Dedifferentiated amniotic fluid mesenchymal stem cell (primary cell): ENCODE measurements at regions not wholly inside any gene's neighbourhood (a gene's known extent, or its start where the extent isn't known, plus 50 kb on each side); places are given as distances from the start of the nearest gene placed in this dataset.

Source experiments
- DNase-seq: peaks from one replicate; pipeline ENCODE4 v3.0.0-alpha.2; 2016; ENCODE audit errors: extremely low spot score

DNA sequence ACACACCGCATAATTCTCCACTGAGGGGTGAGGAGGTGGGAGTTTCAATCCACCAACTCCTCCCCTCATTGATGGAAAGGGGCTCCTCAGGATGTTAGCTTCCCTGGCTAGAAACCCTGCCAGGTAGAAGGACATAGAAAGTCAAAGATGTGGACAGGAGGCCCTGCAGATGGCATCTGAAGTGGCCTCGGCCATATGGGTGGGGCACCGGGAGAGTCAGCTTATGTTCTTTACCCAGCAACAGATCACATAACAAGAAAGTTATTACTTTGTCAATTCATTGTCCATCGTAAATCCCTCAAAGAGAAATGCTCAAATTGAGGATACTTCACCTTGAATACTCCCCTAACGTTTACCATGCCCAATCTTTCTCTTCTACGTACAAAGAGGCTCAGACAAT is 97.3 kb upstream of the ARHGEF3 start:
- no peak for DNase-seq

- DNase-seq, result no peak
Observed at GRCh38 chr3:56896357-56896756, 94.6 kb upstream of the ARHGEF3 start.

DNA sequence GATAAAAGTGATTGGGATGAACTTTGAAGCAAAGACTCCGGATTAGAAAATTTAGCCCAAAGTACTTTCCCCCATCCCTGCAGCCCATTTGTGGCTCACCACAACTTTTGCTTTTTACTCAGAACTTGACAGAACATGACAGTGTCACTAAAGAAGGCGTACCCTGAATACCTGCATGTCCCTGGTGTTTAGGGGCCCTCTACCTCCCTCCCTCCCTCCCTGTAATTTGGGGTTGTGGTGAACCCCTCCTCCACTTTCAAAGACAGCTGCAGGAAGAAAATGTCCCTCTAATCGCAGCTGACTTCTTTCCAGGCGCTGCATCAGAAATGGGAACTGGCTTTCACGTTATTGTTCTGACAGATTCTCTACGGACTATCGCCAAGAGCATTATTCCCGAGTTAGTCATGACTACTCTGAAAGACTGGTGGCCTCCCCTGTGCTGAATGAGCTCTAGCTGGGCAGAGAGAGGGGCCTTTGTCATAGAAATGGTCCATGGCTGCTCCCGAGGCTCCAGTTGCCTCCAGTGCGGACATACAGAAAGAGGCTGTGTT is 93.2 kb upstream of the ARHGEF3 start:
- DNase-seq, result no peak

- DNase-seq, result no peak
Observed at GRCh38 chr3:56890448-56891091, 88.8 kb upstream of the ARHGEF3 start.

- DNase-seq, result no peak
Observed at GRCh38 chr3:56889131-56889530, 87.4 kb upstream of the ARHGEF3 start.

GRCh38 chr3:56887402-56888025 is 85.8 kb upstream of the ARHGEF3 start:
- DNase-seq, result no peak

GRCh38 chr3:56886314-56886713 is 84.6 kb upstream of the ARHGEF3 start:
- no peak for DNase-seq

GRCh38 chr3:56885879-56886278 is 84.1 kb upstream of the ARHGEF3 start:
- DNase-seq, result no peak

DNA sequence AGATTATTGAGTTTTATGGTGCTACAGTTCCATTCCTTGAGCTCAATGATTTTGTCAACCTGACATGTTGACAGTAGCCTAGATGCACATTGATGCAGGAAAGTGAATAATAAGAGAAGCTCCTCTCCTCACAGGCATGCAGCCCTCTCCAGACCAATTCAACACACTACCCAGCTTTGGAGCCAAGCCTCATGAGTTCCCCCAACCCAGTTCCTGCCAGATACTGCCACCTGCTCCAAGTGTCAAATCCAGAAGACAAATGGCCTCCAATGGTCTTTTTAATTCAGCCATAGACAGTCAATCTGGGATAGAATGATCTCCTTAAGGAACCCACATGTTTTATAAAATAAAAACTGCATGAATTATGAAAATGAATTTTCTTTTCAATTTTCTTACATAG is 83.7 kb upstream of the ARHGEF3 start:
- no peak for DNase-seq

DNA sequence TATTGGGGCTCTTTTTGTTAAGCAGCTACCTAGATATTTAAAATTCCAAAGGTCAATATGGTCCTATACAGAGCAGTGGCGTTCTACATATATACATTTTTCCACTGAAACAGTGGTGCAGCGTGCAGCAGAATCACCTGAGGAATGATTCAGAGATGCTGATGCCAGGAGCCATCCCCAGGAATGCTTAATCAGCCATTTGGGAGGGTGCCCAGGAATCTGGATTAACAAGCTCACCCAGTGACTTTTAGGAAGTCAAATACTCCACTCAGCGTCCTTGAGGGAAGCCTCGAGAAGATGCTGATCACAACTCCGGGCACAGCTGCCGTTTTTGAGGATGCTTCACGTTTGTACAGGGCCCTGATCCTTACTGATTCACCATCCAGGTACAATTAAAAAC is 82.6 kb upstream of the ARHGEF3 start:
- DNase-seq, result no peak

GRCh38 chr3:56883828-56884227 is 82.1 kb upstream of the ARHGEF3 start:
- DNase-seq, result no peak

GRCh38 chr3:56882896-56883295 is 81.1 kb upstream of the ARHGEF3 start:
- DNase-seq, result no peak

GRCh38 chr3:56881841-56882240 is 80.1 kb upstream of the ARHGEF3 start:
- DNase-seq, result no peak

DNA sequence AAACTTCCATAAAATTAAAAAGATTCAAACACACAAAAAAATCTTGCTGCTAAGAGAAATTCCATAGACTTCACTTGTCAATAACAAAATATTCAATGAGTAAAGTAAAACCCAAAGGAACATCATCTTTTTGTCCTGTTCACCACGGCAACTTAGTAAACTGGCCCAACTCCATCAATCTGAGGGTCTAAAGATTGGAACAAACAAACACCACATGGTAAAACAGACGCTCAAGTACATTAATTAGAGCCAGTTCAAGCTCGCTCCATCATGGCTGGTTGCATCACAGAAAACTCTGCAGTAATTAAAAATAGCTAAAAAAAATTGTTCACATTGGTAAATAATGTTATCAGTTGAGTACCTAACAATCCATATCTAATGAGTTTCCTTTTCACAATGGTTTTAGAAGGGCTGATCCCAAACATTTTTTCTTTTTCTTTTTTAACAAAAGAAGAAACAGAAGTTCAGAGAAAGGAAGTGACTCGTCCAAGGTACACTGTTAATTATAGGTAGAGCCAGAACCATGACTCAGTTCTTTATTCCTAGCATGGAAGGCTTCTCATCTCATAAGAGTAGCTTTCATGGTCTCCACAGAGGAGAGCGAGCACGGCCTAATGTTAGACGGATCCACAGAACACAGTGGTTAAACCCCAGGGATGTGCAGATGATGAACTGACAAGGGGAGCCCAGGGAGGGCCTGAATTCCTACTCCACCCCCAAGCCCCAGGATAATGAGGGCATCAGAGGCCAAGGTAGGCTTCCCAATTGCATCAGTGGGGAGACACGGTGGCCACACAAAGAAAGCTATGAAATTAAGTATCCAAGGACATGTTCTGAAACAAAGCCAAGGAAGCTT is 79.2 kb upstream of the ARHGEF3 start:
- DNase-seq, result no peak

DNA sequence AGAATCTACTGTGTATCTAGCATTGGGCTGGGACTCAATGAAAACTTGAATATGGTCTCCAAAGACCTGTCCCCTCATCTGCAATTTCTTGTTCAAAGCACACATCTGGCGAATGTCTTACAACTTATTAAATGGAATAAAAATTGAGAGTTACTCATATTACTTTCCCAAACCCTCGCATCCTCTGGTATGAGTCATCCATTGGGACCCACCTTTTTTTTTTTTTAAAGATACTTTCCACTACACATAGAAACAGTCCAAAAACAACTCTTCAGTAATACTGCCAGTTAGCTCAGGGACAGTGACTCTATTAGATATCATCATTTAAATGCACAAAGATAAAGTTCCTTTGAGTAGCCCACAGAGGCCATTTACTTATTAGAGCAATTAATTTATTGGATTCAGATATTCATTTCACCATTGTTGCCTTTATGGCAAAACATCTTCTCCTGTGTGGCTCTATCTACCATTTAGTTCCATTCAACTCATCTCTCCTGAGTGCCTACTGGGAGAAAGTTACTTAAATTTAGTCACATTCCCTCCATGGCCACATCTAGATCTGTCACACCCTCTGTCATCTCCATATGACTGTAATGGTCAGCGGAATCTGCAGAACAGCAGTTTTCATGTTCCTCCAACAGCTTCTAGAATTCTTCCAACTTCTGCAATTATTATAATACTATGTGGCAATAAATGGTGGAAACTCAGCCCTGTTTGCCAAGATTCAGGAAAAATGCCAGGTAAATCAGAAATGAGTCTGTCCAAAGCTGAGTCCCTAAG is 77.9 kb upstream of the ARHGEF3 start:
- DNase-seq, result peak; percentile 18

DNA sequence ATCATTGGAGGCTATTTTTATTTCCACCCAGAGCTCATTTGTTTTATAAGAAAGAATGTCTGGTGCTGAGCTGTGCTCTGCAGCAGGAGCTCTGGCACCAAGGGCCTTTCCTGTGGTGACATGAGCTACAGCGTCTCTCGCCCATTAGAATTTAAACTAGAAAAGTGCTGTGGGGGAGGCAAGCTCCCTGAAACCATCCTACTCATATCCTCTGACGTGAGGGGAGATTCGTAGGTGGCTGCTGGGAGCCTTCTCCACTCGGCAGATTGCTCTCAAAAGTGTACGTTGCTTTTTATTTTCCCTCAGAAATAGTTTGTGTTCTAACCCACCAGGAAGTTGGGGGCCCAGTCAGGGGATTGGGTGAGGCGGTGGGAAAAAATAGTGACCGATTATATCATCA is 76.3 kb upstream of the ARHGEF3 start:
- no peak for DNase-seq

GRCh38 chr3:56876916-56877315 is 75.2 kb upstream of the ARHGEF3 start:
- DNase-seq, result no peak

- DNase-seq, result no peak
Observed at GRCh38 chr3:56874269-56874668, 72.5 kb upstream of the ARHGEF3 start.

GRCh38 chr3:56870436-56870835 is 68.7 kb upstream of the ARHGEF3 start:
- DNase-seq, result no peak

DNA sequence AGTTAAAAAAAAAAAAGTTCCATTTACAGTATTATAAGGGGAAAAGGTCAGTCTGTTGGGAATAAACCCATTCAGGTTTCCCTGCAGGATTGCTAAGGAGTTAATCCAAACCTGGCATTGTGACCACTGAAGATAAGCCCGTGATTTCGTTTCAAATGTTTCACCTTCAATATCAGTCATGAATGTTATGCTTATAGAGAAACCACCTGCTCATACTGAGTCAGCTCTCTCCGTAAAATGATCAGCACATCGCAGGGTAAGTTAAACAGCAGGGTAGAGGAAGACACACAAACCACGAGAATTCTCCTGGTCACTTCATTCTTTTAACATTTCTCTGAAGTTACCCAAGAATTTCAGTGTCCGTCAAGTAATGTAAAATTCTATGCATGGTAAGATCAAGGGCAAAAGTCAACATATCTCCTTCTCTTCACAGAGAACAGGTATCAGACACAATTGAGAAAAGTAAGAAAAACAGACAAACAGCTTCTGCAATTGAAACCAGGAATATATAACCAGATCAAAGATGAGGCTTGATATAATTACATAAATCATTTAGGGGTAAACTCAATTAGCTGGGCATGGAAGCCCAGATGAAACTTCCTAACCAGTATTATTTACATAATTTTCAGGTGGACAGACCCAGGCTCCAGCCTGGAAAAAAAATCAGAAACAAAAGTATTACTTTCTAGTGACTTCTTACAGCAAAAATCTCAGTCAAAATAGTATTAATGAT is 67.6 kb upstream of the ARHGEF3 start:
- DNase-seq, result no peak

DNA sequence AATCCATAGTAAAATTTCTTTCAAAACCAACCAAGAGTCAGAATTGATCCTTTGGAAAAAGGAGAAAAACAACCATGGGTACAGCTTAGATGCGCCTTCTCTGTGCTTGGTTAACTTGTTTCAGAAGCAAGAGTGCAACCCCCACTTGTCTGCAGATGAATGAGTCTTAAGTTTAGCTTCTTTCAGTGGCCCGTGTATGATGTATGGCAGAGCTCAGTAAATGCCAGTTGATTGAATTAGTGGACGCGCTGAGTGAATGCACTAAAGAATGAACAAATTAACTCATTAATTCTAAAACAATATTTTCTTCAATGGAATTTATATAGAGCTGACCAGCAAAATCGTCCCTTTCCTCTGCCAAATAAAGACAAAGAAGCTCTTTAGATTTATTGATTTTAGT is 67.0 kb upstream of the ARHGEF3 start:
- DNase-seq, result no peak
